ENCODE measurements at regions not wholly inside any gene's neighbourhood (a gene's known extent, or its start where the extent isn't known, plus 50 kb on each side); places are given as distances from the start of the nearest gene placed in this dataset.

DNA sequence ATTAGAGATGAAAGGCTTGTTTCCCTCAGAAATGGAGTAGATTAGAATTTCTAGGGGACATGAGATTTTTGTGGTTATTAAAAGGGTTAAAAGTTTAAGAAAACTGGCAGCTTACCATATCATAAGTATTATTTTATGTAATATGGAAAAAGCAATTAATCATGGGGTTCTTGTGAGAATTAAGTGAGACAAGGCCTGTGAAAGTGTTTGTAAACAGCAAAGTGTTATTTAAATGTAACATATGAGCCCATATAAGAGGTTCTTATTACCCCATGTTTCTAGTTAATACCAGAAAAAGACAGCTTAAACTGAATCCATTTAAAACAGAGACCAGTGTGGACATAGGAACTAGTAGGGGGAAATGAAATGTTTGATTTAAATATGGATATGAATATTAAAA is 241.1 kb upstream of the PIK3R1 start:
- no peak overlapping the region for H2BK20ac ChIP-seq (ENCODE audit: low read depth, low read length, poor library complexity, severe bottlenecking)
- TF ChIP-seq CTCF (conservative IDR thresholded peaks at IDR 0.05), result no peak
- H2BK120ac ChIP-seq (ENCODE audit: low read depth, low read length, poor library complexity, severe bottlenecking), result no peak overlapping the region
- Mint-ChIP-seq H3K4me3 (no peak overlapping the region), H3K27me3 (ENCODE audit: low read depth) (no peaks in the 10 kb centered on the region; the same call in 1 of the 2 replicates), H3K36me3 (ENCODE audit: insufficient read depth in 1 of 3, low read depth in 3 of 3) (no peaks in the 10 kb centered on the region), H3K27ac (no peak overlapping the region), H3K4me1 (0 out of 4 replicates have a peak, but pooled peaks cover 0 to 5% of the 10 kb centered on the region in 2 experiments), H3K9me3 (no peaks in the 10 kb centered on the region)
- no peak overlapping the region for H3K23ac ChIP-seq (ENCODE audit: insufficient read length, low read depth, low read length)
- no peak overlapping the region for H4K8ac ChIP-seq (replicated peaks; ENCODE audit: insufficient read length, low read depth, low read length)
- H2BK15ac ChIP-seq (ENCODE audit: low read depth, low read length), result no peak overlapping the region
- no peak overlapping the region for H2BK5ac ChIP-seq (ENCODE audit: insufficient read length, low read length)
- H3K9me3 ChIP-seq (ENCODE audit: control insufficient read depth, low read depth, low read length), result no peaks in the 10 kb centered on the region
- no peaks in the 10 kb centered on the region for H3K4me1 ChIP-seq (ENCODE audit: insufficient read depth, low read length)
- no peak overlapping the region for H3K4me2 ChIP-seq (ENCODE audit: insufficient read depth, insufficient read length, low read length)
- no peak overlapping the region for H4K91ac ChIP-seq (ENCODE audit: insufficient read length, low read depth, low read length)
- H3K23me2 ChIP-seq (ENCODE audit: insufficient read length, low read depth, low read length, poor library complexity, severe bottlenecking), result no peaks in the 10 kb centered on the region
- H2BK12ac ChIP-seq (ENCODE audit: insufficient read length, low read depth, low read length), result no peak overlapping the region
- no peak overlapping the region for H2AFZ ChIP-seq (ENCODE audit: low read length)
- DNase-seq, result no peak
- H2AK5ac ChIP-seq (ENCODE audit: insufficient read length, low read length), result no peak overlapping the region
- H3T11ph ChIP-seq (ENCODE audit: low read length), result no peak overlapping the region
- H3K9ac ChIP-seq (ENCODE audit: extremely low read depth, insufficient read length, low read length), result no peak overlapping the region
- no peaks in the 10 kb centered on the region for H3K27me3 ChIP-seq (ENCODE audit: insufficient read depth, low read length)
- no peak overlapping the region for H4K5ac ChIP-seq (ENCODE audit: insufficient read length, low read depth, low read length)
- H3K27ac ChIP-seq (ENCODE audit: insufficient read length, low read depth, low read length), result no peak overlapping the region
- no peak overlapping the region for H3K4ac ChIP-seq (ENCODE audit: low read depth, low read length)
- H3K18ac ChIP-seq (ENCODE audit: insufficient read length, low read depth, low read length), result no peak overlapping the region
- H3K56ac ChIP-seq (ENCODE audit: insufficient read length, low read depth, low read length), result no peak overlapping the region
- no peak overlapping the region for H3K14ac ChIP-seq (ENCODE audit: insufficient read depth, low read length)
- no peaks in the 10 kb centered on the region for H3K79me1 ChIP-seq (ENCODE audit: insufficient read depth, low read depth, low read length, poor library complexity, severe bottlenecking)
- H3K79me2 ChIP-seq (ENCODE audit: insufficient read depth, low read length), result no peaks in the 10 kb centered on the region
- no peaks in the 10 kb centered on the region for H4K20me1 ChIP-seq (ENCODE audit: control insufficient read depth, insufficient read depth, insufficient read length)
